ENCODE measurements at regions not wholly inside any gene's neighbourhood (a gene's known extent, or its start where the extent isn't known, plus 50 kb on each side); places are given as distances from the start of the nearest gene placed in this dataset.

DNA sequence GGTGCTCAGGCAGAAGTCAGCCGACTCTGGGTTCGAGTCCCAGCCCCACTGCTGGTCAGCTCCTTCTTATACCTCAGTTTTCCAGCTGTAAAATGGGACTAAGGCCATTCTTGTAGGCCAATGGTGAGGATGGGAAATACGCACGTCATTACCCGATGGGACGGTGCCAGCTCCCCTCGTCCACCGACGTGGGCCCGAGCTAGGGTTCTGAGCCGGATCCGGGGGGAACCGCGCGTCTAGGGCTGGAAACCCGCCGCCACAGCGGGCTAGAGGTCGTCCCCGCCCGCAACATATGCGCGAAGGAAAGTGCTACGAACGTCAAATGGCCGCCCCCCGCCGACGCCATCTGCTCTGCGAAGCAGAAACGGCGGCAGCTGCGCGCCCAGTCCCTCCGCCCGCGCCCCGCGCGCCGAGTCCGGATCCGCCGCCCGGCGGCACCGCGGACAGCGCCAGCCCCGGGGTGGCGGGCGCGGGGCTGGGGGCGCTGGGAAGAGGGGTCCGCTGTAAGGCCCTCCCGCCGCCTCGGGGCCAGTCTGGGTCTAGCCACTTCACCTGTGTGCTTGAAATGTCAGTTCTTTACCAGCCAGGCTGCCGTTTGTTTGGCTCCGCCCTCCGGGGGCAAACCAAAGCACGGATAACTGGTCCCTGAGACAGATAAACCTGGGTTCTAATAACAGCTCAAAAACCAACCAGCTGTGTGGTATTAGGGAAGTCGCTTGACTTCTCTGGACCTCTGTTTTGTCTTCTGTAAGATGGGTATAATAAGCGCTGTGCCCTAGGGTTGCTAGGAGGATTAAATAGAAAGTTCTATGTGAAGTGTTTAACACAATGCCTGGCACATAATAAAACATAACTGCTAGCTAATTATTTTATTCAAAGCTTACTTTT, 103.5 kb upstream of the RCN1 start:
- no peak for DNase-seq (ENCODE audit: low spot score)
- Mint-ChIP-seq H3K4me1 (ENCODE audit: low read depth) (no peaks in the 10 kb centered on the region), H3K4me3 (no peak overlapping the region), H3K27ac (no peak overlapping the region), H3K36me3 (ENCODE audit: low read depth) (no peaks in the 10 kb centered on the region), H3K27me3 (ENCODE audit: low read depth) (peaks cover 37% of the 10 kb centered on the region), H3K9me3 (no peaks in the 10 kb centered on the region)

GRCh38 chr11:31986201-31986889, 104.5 kb upstream of the RCN1 start:
- Mint-ChIP-seq H3K4me1 (ENCODE audit: low read depth) (no peaks in the 10 kb centered on the region), H3K4me3 (no peak overlapping the region), H3K27me3 (ENCODE audit: low read depth) (peaks cover 37% of the 10 kb centered on the region), H3K36me3 (ENCODE audit: low read depth) (no peaks in the 10 kb centered on the region), H3K9me3 (no peaks in the 10 kb centered on the region), H3K27ac (no peak overlapping the region)
- DNase-seq (ENCODE audit: low spot score) = no peak

GRCh38 chr11:31981457-31981856, 109.4 kb upstream of the RCN1 start:
- Mint-ChIP-seq H3K27ac (no peak overlapping the region), H3K27me3 (ENCODE audit: low read depth) (peaks cover 24% of the 10 kb centered on the region), H3K4me1 (ENCODE audit: low read depth) (no peaks in the 10 kb centered on the region), H3K9me3 (no peaks in the 10 kb centered on the region), H3K4me3 (no peak overlapping the region), H3K36me3 (ENCODE audit: low read depth) (no peaks in the 10 kb centered on the region)
- no peak for DNase-seq (ENCODE audit: low spot score)

GRCh38 chr11:31977343-31977742, 113.5 kb upstream of the RCN1 start:
- Mint-ChIP-seq H3K27ac (no peak overlapping the region), H3K9me3 (no peaks in the 10 kb centered on the region), H3K4me1 (ENCODE audit: low read depth) (no peaks in the 10 kb centered on the region), H3K27me3 (ENCODE audit: low read depth) (peaks cover 17% of the 10 kb centered on the region), H3K4me3 (no peak overlapping the region), H3K36me3 (ENCODE audit: low read depth) (no peaks in the 10 kb centered on the region)
- no peak for DNase-seq (ENCODE audit: low spot score)

DNA sequence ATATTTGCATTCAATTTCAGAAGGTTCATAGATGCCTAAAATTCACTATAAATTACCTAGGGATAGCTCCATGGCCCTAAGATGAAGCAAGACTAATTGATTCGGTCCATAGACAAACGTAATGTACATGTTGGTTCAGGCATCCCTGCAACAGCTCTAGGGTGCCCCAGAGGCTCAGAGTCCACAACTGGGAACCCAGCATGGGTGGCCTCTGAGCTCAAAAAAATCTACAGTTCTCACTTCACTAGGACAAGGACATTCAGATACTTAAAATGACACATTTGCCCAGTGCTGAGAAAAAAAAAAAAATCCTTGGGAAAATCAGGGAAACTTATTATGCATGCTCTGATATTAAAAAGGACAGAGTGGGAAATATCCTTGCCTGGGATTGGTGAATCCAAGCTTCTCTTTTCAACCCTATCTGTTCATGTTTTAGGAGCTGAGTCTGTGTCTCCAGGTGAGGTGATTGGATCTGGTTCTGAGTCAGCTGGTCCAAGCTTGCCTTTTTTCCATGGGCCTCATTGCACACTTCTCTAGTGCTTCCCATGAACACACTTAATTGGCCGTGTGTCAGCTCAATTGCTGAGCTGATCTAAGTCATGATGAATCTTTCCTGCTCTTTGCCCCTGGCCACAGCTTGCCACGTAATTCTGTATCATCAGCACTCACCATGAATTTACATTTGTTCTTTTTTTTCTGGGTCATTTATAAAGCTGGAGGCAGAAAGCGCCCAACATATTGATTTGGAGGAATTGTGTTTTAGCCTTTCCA, 116.3 kb upstream of the RCN1 start:
- H3K27me3 Mint-ChIP-seq (ENCODE audit: low read depth) = peaks cover 12% of the 10 kb centered on the region

DNA sequence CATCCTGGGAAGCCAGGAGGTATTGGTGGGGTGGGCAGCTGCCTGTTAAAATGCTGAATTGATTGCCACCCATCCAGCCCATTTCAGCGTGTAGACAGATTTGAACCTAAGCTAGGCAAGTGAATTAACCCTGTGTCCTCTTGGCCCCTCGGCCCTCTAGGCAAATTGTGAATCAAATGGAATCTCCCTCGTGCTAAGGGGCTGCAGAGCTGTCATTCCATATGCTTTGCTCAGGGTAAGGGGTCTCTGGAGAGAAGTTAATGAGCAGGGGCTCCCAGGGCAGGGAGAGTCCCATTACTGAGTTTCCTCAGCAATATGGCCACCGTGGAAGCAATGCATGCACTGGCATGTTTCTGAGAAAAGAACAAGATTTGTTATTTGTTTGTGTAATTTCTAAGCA, 117.7 kb upstream of the RCN1 start:
- no peak for DNase-seq (ENCODE audit: low spot score)
- Mint-ChIP-seq H3K36me3 (ENCODE audit: low read depth) (no peaks in the 10 kb centered on the region), H3K9me3 (no peaks in the 10 kb centered on the region), H3K4me3 (no peak overlapping the region), H3K27me3 (ENCODE audit: low read depth) (peaks cover 9% of the 10 kb centered on the region), H3K27ac (no peak overlapping the region), H3K4me1 (ENCODE audit: low read depth) (no peaks in the 10 kb centered on the region)

More for the DNA sequence above, 116.3 kb upstream of the RCN1 start:
- Mint-ChIP-seq H3K9me3 (no peaks in the 10 kb centered on the region), H3K4me3 (no peak overlapping the region), H3K27ac (no peak overlapping the region), H3K36me3 (ENCODE audit: low read depth) (no peaks in the 10 kb centered on the region), H3K4me1 (ENCODE audit: low read depth) (no peaks in the 10 kb centered on the region)
- no peak for DNase-seq (ENCODE audit: low spot score)

- H3K4me3 Mint-ChIP-seq = no peak overlapping the region
- no peaks in the 10 kb centered on the region for H3K9me3 Mint-ChIP-seq
- no peaks in the 10 kb centered on the region for H3K36me3 Mint-ChIP-seq (ENCODE audit: low read depth)
- peaks cover 5% of the 10 kb centered on the region for H3K27me3 Mint-ChIP-seq (ENCODE audit: low read depth)
- no peaks in the 10 kb centered on the region for H3K4me1 Mint-ChIP-seq (ENCODE audit: low read depth)
- DNase-seq (ENCODE audit: low spot score) = no peak
- no peak overlapping the region for H3K27ac Mint-ChIP-seq
Measured at GRCh38 chr11:31972623-31973022, 118.3 kb upstream of the RCN1 start.

- Mint-ChIP-seq H3K27me3 (ENCODE audit: low read depth) (no peaks in the 10 kb centered on the region), H3K36me3 (ENCODE audit: low read depth) (no peaks in the 10 kb centered on the region), H3K4me3 (no peak overlapping the region), H3K27ac (no peak overlapping the region), H3K4me1 (ENCODE audit: low read depth) (no peaks in the 10 kb centered on the region), H3K9me3 (no peaks in the 10 kb centered on the region)
- DNase-seq (ENCODE audit: low spot score) = no peak
Measured at GRCh38 chr11:31969359-31969702, 121.5 kb upstream of the RCN1 start.

DNA sequence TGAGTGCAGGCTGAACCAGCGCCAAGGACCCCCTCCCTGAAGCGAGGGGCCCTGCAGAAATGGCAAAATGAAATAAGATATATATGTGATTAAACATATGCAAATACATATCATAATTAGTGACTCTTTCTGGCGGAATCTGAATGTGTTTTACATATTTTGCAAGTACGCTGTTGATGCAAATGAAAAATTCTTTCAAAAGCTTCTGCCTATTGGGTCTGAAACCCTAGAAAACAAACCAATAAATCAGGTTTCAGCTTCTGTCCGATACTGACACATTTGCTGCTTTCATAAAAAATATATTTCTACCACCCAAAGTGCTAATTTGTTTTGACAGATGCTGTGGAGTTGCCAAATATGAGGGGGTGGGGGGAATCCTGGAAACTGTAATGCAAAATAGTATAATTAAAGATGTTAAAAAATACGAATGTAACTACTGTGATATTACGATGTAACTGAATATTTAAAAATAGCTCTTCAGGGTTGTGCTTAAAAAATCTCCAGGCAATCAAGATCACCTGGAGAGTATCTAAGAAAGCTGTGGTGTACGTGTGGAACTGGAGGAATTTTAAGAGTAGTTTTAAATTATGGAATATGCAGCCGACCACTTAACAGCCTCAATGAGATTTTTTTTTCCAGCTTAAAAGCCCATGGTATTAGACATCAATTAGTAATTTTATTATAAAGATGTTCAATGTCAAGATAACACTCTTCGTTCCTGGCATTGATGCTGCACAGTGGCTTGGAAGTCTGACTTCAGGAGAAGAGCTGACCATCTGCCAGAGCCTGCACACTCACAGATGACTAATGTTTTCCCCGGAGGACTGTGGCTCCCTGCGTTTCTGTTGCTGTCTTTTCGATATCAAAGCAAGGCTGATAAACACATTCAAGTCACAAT, 122.2 kb upstream of the RCN1 start:
- H3K27me3 Mint-ChIP-seq (ENCODE audit: low read depth) = no peaks in the 10 kb centered on the region
- no peak overlapping the region for H3K27ac Mint-ChIP-seq
- no peak overlapping the region for H3K4me3 Mint-ChIP-seq
- no peaks in the 10 kb centered on the region for H3K36me3 Mint-ChIP-seq (ENCODE audit: low read depth)
- DNase-seq (ENCODE audit: low spot score) = no peak
- no peaks in the 10 kb centered on the region for H3K4me1 Mint-ChIP-seq (ENCODE audit: low read depth)
- H3K9me3 Mint-ChIP-seq = no peaks in the 10 kb centered on the region

DNA sequence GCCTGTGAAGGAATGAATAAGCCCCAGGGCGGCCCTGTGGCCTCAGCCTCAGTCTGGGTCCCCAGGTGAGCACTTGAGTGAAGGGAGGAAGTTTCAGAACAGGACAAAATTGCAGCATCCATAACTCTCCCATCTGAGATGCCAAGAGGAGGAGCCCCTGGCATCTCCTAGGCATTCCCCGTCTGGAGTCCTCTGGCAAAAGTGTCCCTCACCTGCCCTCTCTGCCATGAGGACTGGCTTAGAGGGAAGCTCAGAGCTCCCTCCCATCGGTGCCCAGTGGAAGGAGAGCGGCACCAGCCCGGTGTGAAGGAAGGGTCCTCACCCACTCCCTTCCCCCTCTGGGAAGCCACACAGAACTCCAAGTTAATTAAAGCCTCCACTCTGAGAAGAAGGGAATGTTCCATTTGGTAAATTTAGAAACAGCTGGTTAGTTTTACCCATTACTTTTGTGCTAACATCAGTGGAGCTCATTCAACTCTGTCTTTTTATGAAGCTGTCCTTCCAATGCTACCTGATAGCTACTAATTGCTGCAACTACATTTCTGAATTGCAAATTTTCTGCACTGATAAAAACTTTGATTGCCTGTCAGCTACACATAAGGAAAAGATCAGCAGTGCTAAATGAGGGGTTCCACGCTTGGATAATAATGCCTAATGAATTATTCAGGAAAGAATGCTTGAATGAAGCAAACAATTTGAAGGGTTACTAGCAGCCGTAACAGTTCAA, 123.3 kb upstream of the RCN1 start:
- no peak overlapping the region for H3K27ac Mint-ChIP-seq
- H3K4me1 Mint-ChIP-seq (ENCODE audit: low read depth) = no peaks in the 10 kb centered on the region
- no peak for DNase-seq (ENCODE audit: low spot score)
- H3K9me3 Mint-ChIP-seq = no peaks in the 10 kb centered on the region
- H3K27me3 Mint-ChIP-seq (ENCODE audit: low read depth) = no peaks in the 10 kb centered on the region
- H3K4me3 Mint-ChIP-seq = no peak overlapping the region
- H3K36me3 Mint-ChIP-seq (ENCODE audit: low read depth) = no peaks in the 10 kb centered on the region

- DNase-seq (ENCODE audit: low spot score) = no peak
- Mint-ChIP-seq H3K9me3 (no peaks in the 10 kb centered on the region), H3K36me3 (ENCODE audit: low read depth) (no peaks in the 10 kb centered on the region), H3K4me3 (no peak overlapping the region), H3K27me3 (ENCODE audit: low read depth) (no peaks in the 10 kb centered on the region), H3K27ac (no peak overlapping the region), H3K4me1 (ENCODE audit: low read depth) (no peaks in the 10 kb centered on the region)
Measured at GRCh38 chr11:31966846-31967245, 124.0 kb upstream of the RCN1 start.

DNA sequence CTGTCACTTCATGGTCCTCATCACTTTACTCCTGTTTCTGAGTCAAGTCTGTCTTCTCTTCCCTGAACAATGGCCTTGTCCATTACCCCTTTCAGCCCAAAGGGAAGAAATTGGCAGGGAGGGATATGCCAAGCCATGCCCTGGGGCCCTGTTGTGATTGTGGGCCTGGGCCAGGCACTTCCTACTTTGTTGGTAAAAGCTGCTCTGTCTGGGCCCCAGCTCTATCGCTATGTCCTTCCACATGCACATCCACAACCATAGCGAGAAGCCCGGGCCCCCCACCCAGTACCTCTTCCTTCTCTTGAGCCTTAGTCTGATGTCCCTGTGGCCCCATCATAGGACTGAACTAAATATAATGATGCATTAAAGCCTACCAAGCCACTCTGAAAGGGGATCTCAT, 126.7 kb upstream of the RCN1 start:
- Mint-ChIP-seq H3K9me3 (no peaks in the 10 kb centered on the region), H3K36me3 (ENCODE audit: low read depth) (no peaks in the 10 kb centered on the region), H3K4me1 (ENCODE audit: low read depth) (no peaks in the 10 kb centered on the region), H3K27me3 (ENCODE audit: low read depth) (no peaks in the 10 kb centered on the region), H3K4me3 (no peak overlapping the region), H3K27ac (no peak overlapping the region)
- DNase-seq (ENCODE audit: low spot score) = no peak

- H3K36me3 Mint-ChIP-seq (ENCODE audit: low read depth) = no peaks in the 10 kb centered on the region
- no peaks in the 10 kb centered on the region for H3K27me3 Mint-ChIP-seq (ENCODE audit: low read depth)
- H3K27ac Mint-ChIP-seq = no peak overlapping the region
- no peak overlapping the region for H3K4me3 Mint-ChIP-seq
- no peaks in the 10 kb centered on the region for H3K9me3 Mint-ChIP-seq
- no peak for DNase-seq (ENCODE audit: low spot score)
- no peaks in the 10 kb centered on the region for H3K4me1 Mint-ChIP-seq (ENCODE audit: low read depth)
Measured at GRCh38 chr11:31960126-31960525, 130.7 kb upstream of the RCN1 start.
